ENCODE measurements at regions not wholly inside any gene's neighbourhood (a gene's known extent, or its start where the extent isn't known, plus 50 kb on each side); places are given as distances from the start of the nearest gene placed in this dataset.

- CTCF ChIA-PET: interaction anchor here (1.2 kb wide), 1 partner anchor 12 kb away, joined by 3 read pairs; no protein-coding TSS in a partner anchor
- TF ChIP-seq POU2F2 (IDR thresholded peaks at IDR 0.05; ENCODE audit: borderline replicate concordance, low read depth, low read length): no peak
- no peak for TF ChIP-seq EED (IDR thresholded peaks at IDR 0.05; ENCODE audit: low read depth)
- TF ChIP-seq NFYB (IDR thresholded peaks at IDR 0.05; ENCODE audit: insufficient read depth, low read depth, low read length): no peak
- TF ChIP-seq NFYA (IDR thresholded peaks at IDR 0.05; ENCODE audit: borderline replicate concordance, low read depth, low read length): no peak
- TF ChIP-seq PRDM15 (CRISPR knock-in tag; IDR thresholded peaks at IDR 0.05): no peak
- no peak for TF ChIP-seq KDM1A (IDR thresholded peaks at IDR 0.05; ENCODE audit: borderline replicate concordance)
- no peak for TF ChIP-seq ZBTB11 (CRISPR knock-in tag; IDR thresholded peaks at IDR 0.05)
- TF ChIP-seq CBX5 (IDR thresholded peaks at IDR 0.05; ENCODE audit: low read depth): no peak
- no peak for TF ChIP-seq SIX5 (IDR thresholded peaks at IDR 0.05; ENCODE audit: low read depth, low read length, severe bottlenecking)
- no peak for TF ChIP-seq CHD2 (IDR thresholded peaks at IDR 0.05; ENCODE audit: borderline replicate concordance, low read depth, low read length)
- TF ChIP-seq SMC3 (IDR thresholded peaks at IDR 0.05; ENCODE audit: borderline replicate concordance, low read length): no peak
- no peak for TF ChIP-seq EZH2 (IDR thresholded peaks at IDR 0.05; ENCODE audit: borderline replicate concordance, control insufficient read depth, low read depth, low read length)
- TF ChIP-seq ZNF274 (IDR thresholded peaks at IDR 0.05; ENCODE audit: insufficient read depth, insufficient read length): no peak
- TF ChIP-seq MXI1 (IDR thresholded peaks at IDR 0.05; ENCODE audit: low read depth, low read length): no peak
- TF ChIP-seq IKZF2 (IDR thresholded peaks at IDR 0.05): no peak
- TF ChIP-seq CREM (IDR thresholded peaks at IDR 0.05; ENCODE audit: low read depth): no peak
- no peak for TF ChIP-seq RFX5 (IDR thresholded peaks at IDR 0.05; ENCODE audit: low read depth, low read length)
- no peak for TF ChIP-seq ZBED1 (IDR thresholded peaks at IDR 0.05; ENCODE audit: borderline replicate concordance)
- TF ChIP-seq SREBF2 (IDR thresholded peaks at IDR 0.05; ENCODE audit: low read length): no peak
Observed at GRCh38 chr1:29685387-29685786, 449.1 kb downstream of the PTPRU start.

More at GRCh38 chr1:29685387-29685786, 449.1 kb downstream of the PTPRU start:
- WGBS (ENCODE audit: insufficient coverage, insufficient replicate concordance, low lambda C conversion rate, missing lambda C conversion rate): 12% methylated on average over 3 of the region's 3 CpGs
- FAIRE-seq: no peak
- ChIA-PET RAD21 (ENCODE audit: unreplicated experiment) (no interaction called here), SMC1A (ENCODE audit: uncharacterized antibody, unreplicated experiment) (no interaction called here), POLR2A (no interaction called here)
- Histone ChIP-seq H3K27me3 (replicated peaks in 1 of 2; ENCODE audit: control insufficient read depth in 2 of 2, insufficient read depth in 2 of 2, low read length in 1 of 2) (no peaks in the 10 kb centered on the region), H3K27ac (ENCODE audit: control insufficient read depth, insufficient read depth) (no peak overlapping the region), H3K36me3 (ENCODE audit: control insufficient read depth in 2 of 2, insufficient read depth in 2 of 2, low read length in 1 of 2) (no peaks in the 10 kb centered on the region), H3K9ac (ENCODE audit: control insufficient read depth, insufficient read depth, low read length) (no peak overlapping the region), H3K4me3 (no peak overlapping the region), H3K9me3 (replicated peaks; ENCODE audit: control insufficient read depth, insufficient read depth, low read length) (no peaks in the 10 kb centered on the region), H3K4me1 (ENCODE audit: control insufficient read depth, insufficient read depth, low read length) (peaks cover 12% of the 10 kb centered on the region), H3K4me2 (ENCODE audit: control insufficient read depth, insufficient read depth) (no peak overlapping the region), H2AFZ (ENCODE audit: control insufficient read depth, low read depth, low read length) (no peak overlapping the region), H4K20me1 (ENCODE audit: control insufficient read depth, insufficient read depth) (no peaks in the 10 kb centered on the region), H3K79me2 (ENCODE audit: control insufficient read depth, insufficient read depth, low read length) (no peaks in the 10 kb centered on the region)
- in situ Hi-C loops (cut with MboI): no loop called here
- DNase-seq (ENCODE audit: low read depth, low spot score): no peak
- no TSS peak for BruUV-seq (replicated peaks)
- intact Hi-C loops (cut with micrococcal nuclease; ENCODE audit: unreplicated experiment): no loop called here
- no peak for ATAC-seq
